SJCRH30 (cell line): ENCODE measurements at regions not wholly inside any gene's neighbourhood (a gene's known extent, or its start where the extent isn't known, plus 50 kb on each side); places are given as distances from the start of the nearest gene placed in this dataset.
A peak's percentile ranks its signal among the peaks of the same experiment; 100 is the strongest.
"Not testable (repeated sequence)": the region's sequence is repeated elsewhere in the genome, so short reads cannot be mapped to it uniquely, and the experiment has no call there.

Experiments used
- DNase-seq, 2 experiments: peaks; one replicate each; pipeline ENCODE4 v3.0.0-alpha.2; 2015 to 2020
- H3K27ac ChIP-seq: fragments of 250-450 bp; sonication (Bioruptor Pico); 2 replicates; pipeline ENCODE4 v1.5.1; 2020; ENCODE audit warnings: mild to moderate bottlenecking, moderate library complexity
- H3K27me3 ChIP-seq: fragments of 250-450 bp; sonication (Bioruptor Pico); 2 replicates; pipeline ENCODE4 v1.5.1; 2020; ENCODE audit warnings: mild to moderate bottlenecking, moderate library complexity
- H3K36me3 ChIP-seq: fragments of 250-450 bp; sonication (Bioruptor Pico); 2 replicates; pipeline ENCODE4 v1.5.1; 2020; ENCODE audit warnings: mild to moderate bottlenecking, moderate library complexity
- H3K4me1 ChIP-seq: fragments of 250-450 bp; sonication (Bioruptor Pico); 2 replicates; pipeline ENCODE4 v1.5.1; 2020; ENCODE audit warnings: mild to moderate bottlenecking, moderate library complexity
- H3K4me3 ChIP-seq: fragments of 250-450 bp; sonication (Bioruptor Pico); 2 replicates; pipeline ENCODE4 v1.5.1; 2020; ENCODE audit warnings: mild to moderate bottlenecking, moderate library complexity
- H3K9me3 ChIP-seq: fragments of 250-450 bp; sonication (Bioruptor Pico); replicated peaks from 2 replicates; pipeline ENCODE4 v1.5.1; 2020; ENCODE audit warnings: mild to moderate bottlenecking, moderate library complexity

DNA sequence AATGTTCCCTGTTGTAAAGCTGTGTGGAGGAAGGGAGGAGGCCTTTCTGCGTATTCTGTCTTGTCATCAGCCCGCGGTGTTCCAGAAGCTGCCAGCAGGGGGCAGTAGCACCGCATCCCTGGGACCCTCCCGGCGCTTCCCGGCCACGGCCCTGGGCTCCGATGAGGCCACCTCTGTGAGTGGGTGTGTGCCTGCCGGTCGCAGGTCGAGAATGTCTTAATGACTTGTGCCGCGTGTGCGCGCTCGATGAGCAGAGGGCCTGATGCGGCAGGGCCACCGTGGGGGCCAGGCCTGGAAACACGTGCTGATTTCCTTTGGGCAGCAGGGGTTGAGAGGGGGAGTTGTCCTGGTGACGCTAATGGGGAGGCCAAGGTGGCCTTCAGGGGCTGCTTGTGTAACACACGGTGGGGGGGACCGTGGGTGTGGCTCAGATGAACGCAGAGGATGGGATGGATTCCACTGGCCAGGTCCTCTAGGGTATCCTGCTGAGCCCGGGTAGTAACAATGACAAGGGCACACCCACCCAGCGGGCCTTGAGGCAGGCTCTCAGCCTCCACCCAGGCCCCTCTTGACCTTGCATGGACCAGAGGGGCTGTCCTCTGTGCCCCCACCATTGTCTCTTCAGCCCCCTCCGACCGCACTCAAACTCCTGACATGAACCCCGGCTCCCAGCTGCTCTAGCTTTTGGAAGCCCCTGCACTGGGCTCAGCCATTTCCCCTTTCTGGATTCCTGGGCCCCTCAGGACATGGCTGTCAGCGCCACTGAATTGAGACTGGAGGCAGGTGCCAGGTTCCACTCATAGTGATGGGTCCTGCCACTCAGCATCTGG lies 135.9 kb upstream of the PODXL start:
- Histone ChIP-seq H3K4me1 (peaks cover 15% of the 10 kb centered on the region), H3K27ac (peak overlapping the region; percentile 47), H3K9me3 (no peaks in the 10 kb centered on the region), H3K36me3 (no peaks in the 10 kb centered on the region), H3K27me3 (no peaks in the 10 kb centered on the region), H3K4me3 (no peak overlapping the region)
- peak; percentile 88 to 96 for DNase-seq

DNA sequence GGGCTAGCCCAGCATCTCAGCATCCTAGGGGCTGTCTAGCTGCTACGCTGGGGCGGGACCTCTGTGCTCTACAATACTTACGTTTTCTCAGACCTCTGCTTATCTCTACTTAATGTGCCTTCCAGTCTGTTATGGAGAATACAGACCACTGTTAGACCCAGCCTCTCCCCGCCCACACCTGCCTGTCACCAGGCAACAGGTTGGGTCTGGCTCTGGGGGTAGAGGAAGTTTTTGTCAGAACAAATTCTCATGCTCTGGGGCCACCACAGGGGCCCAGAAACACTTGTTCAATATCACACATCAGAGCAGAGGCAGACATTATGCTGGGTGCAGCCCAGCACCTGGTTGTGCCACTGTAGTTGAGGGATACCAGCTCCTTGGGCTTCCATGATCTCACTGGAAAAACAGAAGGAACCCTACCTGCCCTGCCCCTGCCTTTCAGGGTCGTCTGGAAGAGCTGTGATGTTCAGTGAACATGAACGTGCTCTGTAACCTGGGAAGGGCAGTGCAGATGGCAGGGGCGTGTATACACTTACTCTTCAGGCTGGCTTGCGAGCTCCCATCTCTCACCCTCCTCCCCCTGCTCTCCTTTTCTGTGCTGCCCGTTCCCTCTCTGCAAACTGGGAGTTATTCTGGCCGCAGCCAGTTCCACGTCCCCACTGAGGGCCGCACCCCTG lies 135.2 kb upstream of the PODXL start:
- Histone ChIP-seq H3K4me3 (no peak overlapping the region), H3K9me3 (no peaks in the 10 kb centered on the region), H3K36me3 (no peaks in the 10 kb centered on the region), H3K27me3 (no peaks in the 10 kb centered on the region), H3K4me1 (peaks cover 15% of the 10 kb centered on the region), H3K27ac (peak overlapping the region; percentile 47)
- no peak for DNase-seq

DNA sequence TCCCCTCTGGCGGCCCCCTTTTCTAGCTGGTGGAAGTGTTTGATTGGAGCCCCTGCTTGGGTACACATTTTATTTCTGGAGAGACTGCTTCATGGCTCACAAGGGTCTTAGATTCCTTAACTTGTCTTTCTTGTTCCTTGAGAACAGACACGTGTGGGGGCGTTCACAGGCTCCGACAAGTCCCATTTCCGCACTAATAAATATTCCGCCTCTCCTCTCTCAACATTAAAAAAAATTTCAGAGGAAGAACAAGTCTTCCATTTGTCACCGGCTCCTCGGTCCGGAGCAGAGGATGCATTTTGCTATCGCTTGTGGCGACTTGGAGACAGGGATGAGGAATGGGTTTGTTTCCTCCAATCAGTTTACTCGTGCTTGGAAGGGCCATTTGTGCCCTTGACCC lies 134.0 kb upstream of the PODXL start:
- H3K4me1 ChIP-seq = peaks cover 15% of the 10 kb centered on the region

DNA sequence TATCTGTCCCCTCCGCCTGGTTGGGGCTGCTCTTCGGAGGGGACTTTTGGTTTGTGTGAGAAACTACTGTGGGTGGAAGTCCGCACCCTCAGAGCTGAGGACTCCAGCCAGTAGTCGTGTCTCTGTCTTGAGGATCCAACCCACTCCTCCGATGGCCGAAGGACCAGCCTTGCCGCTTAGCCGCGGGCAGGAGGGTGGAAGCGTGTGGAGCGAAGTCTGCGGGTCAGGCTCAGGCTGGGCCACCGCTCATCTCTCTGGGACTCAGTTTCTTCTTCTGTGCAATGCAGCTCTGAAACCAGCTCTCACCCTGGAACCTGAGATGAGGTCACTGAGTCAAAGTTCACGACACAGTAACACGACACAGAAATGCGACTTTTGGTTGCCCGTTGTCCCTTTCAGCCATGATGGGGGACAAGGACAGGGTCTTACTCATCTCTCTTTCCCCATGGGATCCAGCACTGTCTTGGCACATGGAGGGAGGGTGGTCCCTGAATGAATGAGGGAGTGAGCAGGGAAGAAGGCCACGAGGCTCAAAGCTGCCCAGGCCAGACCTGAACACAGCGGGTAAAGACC lies 133.3 kb upstream of the PODXL start:
- H3K36me3 ChIP-seq = no peaks in the 10 kb centered on the region
- H3K27me3 ChIP-seq = no peaks in the 10 kb centered on the region
- peaks cover 15% of the 10 kb centered on the region for H3K4me1 ChIP-seq
- DNase-seq = no peak
- no peaks in the 10 kb centered on the region for H3K9me3 ChIP-seq
- H3K4me3 ChIP-seq = no peak overlapping the region
- H3K27ac ChIP-seq = no peak overlapping the region

More for the DNA sequence above, 134.0 kb upstream of the PODXL start:
- Histone ChIP-seq H3K4me3 (no peak overlapping the region), H3K9me3 (no peaks in the 10 kb centered on the region), H3K27me3 (no peaks in the 10 kb centered on the region), H3K36me3 (no peaks in the 10 kb centered on the region), H3K27ac (no peak overlapping the region)
- no peak for DNase-seq

DNA sequence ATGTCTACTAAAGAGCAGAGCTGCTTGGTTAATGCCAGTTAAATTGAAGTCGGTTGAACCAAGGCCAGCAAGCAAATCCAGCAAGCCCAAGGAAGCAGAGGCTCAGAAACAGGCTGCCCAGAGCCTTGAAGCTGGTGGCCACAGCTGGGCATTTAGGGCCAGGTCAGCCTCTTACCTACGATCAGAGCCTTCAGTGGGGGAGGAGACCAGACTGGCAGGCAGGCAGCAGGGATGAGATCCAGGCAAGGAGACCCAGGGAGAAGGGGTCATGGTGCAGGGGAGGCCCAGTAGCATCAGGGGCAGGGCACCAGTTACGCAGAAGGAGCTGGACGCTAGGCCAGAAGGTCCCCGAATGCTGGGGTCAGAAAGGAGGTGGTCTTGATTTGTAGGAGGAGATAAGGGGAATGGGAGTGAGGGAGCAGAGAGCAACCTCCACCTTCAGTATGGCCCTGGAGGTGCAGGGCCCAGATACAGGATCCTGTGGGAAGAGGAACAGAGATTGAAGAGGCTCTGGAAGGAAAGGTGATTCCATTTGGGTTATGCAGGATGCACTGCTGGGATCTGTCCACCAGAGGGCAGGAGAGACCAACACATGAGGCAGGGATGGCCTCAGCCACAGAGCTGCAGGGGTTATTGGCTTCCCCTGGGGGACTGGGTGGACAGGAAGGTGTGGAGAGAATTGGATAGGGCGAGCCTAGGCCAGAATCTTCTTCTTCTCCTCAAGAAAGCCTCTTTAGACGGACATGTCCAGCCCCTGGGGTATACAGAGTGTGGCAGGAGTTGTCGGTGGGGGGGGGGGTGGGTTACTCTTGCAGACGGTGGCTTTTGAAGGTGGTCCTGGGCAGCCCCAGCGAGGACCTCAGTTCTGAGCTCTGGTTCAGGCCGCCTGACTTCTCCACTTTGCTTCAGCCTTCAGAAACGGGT lies 132.6 kb upstream of the PODXL start:
- Histone ChIP-seq H3K9me3 (no peaks in the 10 kb centered on the region), H3K27me3 (no peaks in the 10 kb centered on the region)
- DNase-seq = peak; percentile 88 to 96

DNA sequence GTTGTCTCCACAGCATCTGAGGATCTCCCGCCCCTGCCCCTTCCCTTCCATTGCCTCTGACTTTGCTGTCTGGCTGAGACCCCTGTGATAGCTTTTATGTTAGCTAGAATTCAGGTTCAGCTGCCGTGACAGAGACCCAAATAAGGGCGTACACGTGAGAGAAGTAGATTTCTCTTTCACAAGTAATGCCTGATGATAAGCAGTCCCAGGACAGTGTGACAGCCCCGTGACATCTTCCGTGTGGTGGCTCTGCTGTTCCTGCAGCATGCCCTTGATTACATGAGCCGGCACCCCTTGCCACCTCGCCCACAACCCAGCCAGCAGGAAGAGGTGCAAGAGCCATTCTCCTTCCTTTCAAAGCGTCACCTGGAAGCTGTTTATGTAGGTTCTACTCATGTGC lies 130.9 kb upstream of the PODXL start:
- Histone ChIP-seq H3K4me1 (peaks cover 9% of the 10 kb centered on the region), H3K27me3 (no peaks in the 10 kb centered on the region), H3K27ac (no peak overlapping the region), H3K9me3 (no peaks in the 10 kb centered on the region), H3K4me3 (no peak overlapping the region), H3K36me3 (no peaks in the 10 kb centered on the region)
- no peak for DNase-seq

More for the DNA sequence above, 132.6 kb upstream of the PODXL start:
- no peak overlapping the region for H3K27ac ChIP-seq
- peaks cover 15% of the 10 kb centered on the region for H3K4me1 ChIP-seq
- no peaks in the 10 kb centered on the region for H3K36me3 ChIP-seq
- H3K4me3 ChIP-seq = no peak overlapping the region

DNA sequence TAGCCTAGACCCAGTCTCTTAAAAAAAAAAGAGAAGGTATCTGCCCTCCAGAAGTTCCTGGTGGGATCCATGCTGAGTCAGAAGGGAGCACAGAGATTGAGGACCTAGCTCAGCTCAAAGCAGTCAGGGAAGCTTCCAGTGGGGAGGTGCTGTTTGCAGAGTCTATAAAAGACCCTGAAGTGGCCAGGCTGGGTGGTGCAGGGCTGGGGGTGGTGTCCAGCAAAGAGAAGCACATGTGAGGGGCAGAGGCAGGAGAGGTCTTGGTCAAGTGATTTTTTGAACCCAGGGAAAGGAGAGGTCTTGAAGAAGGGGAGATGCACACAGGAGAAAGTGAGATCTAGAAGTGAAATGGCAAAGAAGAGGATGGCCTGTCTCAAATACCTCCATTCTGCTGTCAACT lies 130.4 kb upstream of the PODXL start:
- Histone ChIP-seq H3K36me3 (no peaks in the 10 kb centered on the region), H3K4me3 (no peak overlapping the region), H3K4me1 (peaks cover 6% of the 10 kb centered on the region), H3K27me3 (no peaks in the 10 kb centered on the region; the same call in 1 of the 2 replicates), H3K27ac (no peak overlapping the region), H3K9me3 (no peaks in the 10 kb centered on the region; the same call in 1 of the 2 replicates)
- no peak for DNase-seq

DNA sequence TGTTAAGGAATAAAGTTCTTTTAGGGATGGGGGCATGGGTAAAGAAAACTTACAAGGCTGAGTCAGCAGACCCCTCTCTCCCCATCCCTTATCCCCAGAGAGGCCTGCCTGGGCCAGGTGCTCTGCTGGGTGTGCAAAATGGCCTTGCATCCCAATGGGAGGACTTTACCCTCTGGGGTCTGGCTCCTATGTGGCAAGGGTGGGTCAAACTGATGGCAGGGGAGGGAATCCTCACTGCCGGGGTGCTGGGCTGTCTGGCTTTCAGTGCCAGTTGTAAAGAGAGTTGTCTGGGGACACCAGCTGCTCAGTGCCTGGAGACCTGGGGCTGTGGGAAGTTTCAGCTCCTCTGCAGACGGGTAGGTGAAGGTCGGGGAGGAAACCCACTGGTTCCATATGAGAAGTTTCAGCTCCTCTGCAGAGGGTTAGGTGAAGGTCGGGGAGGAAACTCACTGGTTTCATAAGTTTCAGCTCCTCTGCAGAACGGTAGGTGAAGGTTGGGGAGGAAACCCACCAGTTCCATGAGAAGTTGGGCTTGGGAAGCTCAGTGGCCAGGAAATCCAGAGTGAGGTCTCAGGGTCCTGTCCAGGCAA lies 127.2 kb upstream of the PODXL start:
- DNase-seq = no peak
- Histone ChIP-seq H3K9me3 (no peaks in the 10 kb centered on the region; the same call in 1 of the 2 replicates), H3K27ac (no peak overlapping the region), H3K27me3 (no peaks in the 10 kb centered on the region; the same call in 1 of the 2 replicates), H3K36me3 (no peaks in the 10 kb centered on the region), H3K4me1 (no peaks in the 10 kb centered on the region), H3K4me3 (no peak overlapping the region)

DNA sequence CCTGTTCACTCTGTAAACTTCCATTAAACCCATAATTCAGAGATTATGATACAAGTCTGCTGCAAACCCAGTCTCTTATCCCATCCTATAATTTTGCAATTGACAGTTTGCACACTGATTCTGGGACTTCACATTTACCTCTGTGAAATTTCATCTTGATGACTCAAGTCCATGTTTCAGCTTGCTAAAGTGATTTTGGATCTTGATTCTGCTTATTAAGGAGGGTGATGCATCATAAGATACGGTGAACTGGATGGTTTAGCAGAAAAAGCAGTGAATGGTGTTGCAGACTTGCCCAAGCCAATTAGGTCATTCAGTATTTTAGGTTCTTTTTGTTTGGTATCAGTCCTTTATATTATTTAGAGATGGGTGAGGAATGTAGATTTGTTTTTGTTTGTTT lies 125.5 kb upstream of the PODXL start:
- DNase-seq = no peak
- Histone ChIP-seq H3K27ac (no peak overlapping the region), H3K4me1 (no peaks in the 10 kb centered on the region), H3K27me3 (no peaks in the 10 kb centered on the region; the same call in 1 of the 2 replicates), H3K36me3 (no peaks in the 10 kb centered on the region), H3K9me3 (no peaks in the 10 kb centered on the region; the same call in 1 of the 2 replicates), H3K4me3 (no peak overlapping the region)

DNA sequence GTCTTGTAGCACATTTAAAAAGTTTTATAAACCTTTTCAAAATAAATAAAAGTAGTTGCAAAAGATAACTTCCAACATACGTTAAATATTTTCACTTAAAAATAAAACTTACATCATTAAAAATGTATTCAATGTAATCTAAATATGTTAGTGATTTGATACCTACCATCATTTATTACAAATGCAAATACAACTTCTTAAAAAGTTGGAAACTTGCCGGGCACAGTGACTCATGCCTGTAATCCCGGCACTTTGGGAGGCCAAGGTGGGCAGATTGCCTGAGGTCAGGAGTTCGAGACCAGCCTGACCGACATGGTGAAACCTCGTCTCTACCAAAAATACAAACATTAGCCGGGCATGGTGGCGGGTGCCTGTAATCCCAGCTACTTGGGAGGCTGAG lies 122.6 kb upstream of the PODXL start:
- DNase-seq, H3K36me3 ChIP-seq, H3K4me1 ChIP-seq, H3K27ac ChIP-seq, H3K4me3 ChIP-seq, H3K9me3 ChIP-seq, H3K27me3 ChIP-seq: not testable (repeated sequence)

DNA sequence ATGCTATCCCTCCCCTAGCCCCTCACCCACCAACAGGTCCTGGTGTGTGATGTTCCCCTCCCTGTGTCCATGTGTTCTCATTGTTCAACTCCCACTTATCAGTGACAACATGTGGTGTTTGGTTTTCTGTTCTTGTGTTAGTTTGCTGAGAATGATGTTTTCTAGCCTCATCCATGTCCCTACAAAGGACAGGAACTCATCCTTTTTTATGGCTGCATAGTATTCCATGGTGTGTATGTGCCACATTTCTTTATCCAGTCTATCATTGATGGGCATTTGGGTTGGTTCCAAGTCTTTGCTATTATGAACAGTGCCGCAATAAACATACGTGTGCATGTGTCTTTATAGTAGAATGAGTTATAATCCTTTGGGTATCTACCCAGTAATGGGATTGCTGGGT lies 120.4 kb upstream of the PODXL start:
- not testable (repeated sequence) for DNase-seq, H3K27me3 ChIP-seq, H3K4me1 ChIP-seq, H3K9me3 ChIP-seq, H3K4me3 ChIP-seq, H3K27ac ChIP-seq, H3K36me3 ChIP-seq

DNA sequence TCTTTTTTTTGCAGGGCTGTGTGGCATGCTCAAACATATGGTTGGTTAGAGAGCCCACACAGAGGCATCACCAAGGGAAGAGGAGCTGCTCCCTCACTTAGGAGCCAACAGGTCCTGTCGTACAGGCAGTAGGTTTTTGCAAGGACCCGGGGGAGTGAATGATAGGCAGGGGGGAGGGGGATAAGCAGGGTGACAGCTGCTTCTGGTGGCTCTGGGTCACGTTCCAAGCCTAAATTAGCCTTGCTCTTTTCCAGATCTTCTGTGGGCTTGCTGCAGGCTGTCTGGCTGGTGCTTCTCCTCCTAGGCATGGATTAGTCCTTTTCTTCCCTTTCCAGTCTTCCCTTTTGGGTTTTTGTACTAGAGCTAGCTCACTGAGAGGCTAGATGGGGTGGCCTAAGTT lies 117.7 kb upstream of the PODXL start:
- Histone ChIP-seq H3K4me1 (peaks cover 7% of the 10 kb centered on the region; the same call in 1 of the 2 replicates), H3K9me3 (no peaks in the 10 kb centered on the region), H3K4me3 (no peak overlapping the region), H3K27ac (no peak overlapping the region), H3K36me3 (no peaks in the 10 kb centered on the region), H3K27me3 (no peaks in the 10 kb centered on the region)
- DNase-seq = peak; percentile 48 to 69

DNA sequence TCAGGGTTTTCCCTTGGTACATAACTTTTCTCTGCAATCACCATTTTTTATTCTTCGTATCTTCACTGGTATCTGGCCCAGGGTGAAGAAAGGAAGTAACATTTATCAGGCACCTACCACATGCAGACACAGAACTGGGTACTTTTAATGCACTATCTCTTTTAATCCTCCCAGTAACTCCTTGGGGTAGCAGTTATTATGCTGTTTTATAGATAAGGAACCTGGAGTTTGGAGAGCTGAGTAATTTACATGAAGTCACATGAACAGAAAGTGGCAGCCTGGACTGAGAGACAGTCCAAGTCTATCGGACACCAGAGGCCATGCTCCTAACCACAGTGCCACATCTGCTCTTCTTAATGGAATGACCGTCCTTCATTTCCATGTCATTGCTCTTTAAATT lies 117.1 kb upstream of the PODXL start:
- Histone ChIP-seq H3K27ac (no peak overlapping the region), H3K4me1 (peaks cover 7% of the 10 kb centered on the region; the same call in 1 of the 2 replicates), H3K4me3 (no peak overlapping the region), H3K36me3 (no peaks in the 10 kb centered on the region), H3K27me3 (no peaks in the 10 kb centered on the region), H3K9me3 (no peaks in the 10 kb centered on the region)
- DNase-seq = no peak

DNA sequence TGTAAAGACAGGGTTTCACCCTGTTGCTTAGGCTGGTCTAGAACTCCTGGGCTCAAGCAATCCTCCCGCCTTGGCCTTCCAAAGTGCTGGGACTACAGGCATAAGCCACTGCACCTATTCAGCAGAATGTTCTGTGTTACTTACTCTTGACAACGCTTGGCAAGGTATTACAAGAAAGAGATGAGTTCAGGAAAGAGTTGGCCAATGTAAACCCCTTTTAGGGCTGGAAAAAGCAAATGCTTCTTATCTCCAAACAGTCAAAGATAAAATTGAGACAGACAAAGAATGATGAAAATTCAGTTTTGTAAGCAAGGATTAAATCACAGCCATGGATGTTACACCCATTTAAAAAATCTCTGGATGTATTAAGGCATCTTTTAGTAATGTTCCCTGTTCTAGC lies 114.0 kb upstream of the PODXL start:
- H3K27me3 ChIP-seq = no peaks in the 10 kb centered on the region
- no peak overlapping the region for H3K27ac ChIP-seq
- H3K9me3 ChIP-seq = no peaks in the 10 kb centered on the region
- H3K4me1 ChIP-seq = peaks cover 7% of the 10 kb centered on the region; the same call in 1 of the 2 replicates
- DNase-seq = no peak
- H3K36me3 ChIP-seq = no peaks in the 10 kb centered on the region
- H3K4me3 ChIP-seq = no peak overlapping the region
